Sigmoid colon (tissue), 4 donors: ENCODE measurements at regions not wholly inside any gene's neighbourhood (a gene's known extent, or its start where the extent isn't known, plus 50 kb on each side); places are given as distances from the start of the nearest gene placed in this dataset.

ENCODE experiments used
- POLR2A ChIP-seq, 2 donors: fragments of 450-650 bp; IDR thresholded peaks; one replicate each; pipeline ENCODE4 v1.6.1; 2016; ENCODE audit warnings: antibody characterized with exemption in 2 of 2, mild to moderate bottlenecking in 2 of 2, moderate library complexity in 2 of 2
- POLR2AphosphoS5 ChIP-seq, 4 donors: sonication (generic); formaldehyde crosslinking; IDR thresholded peaks; one replicate each; pipeline ENCODE4 v1.6.1; 2017; ENCODE audit warnings: antibody characterized with exemption in 4 of 4
- TF ChIP-seq, protein P1 (sequence below), 4 experiments: fragments of 450-650 bp in 3 of 4; fragments of 200-600 bp in 1 of 4; IDR thresholded peaks; one replicate each; pipeline ENCODE4 v1.5.1; 2016 to 2019; ENCODE audit warnings: antibody characterized with exemption in 4 of 4, mild to moderate bottlenecking in 3 of 4, moderate library complexity in 2 of 4

DNA sequence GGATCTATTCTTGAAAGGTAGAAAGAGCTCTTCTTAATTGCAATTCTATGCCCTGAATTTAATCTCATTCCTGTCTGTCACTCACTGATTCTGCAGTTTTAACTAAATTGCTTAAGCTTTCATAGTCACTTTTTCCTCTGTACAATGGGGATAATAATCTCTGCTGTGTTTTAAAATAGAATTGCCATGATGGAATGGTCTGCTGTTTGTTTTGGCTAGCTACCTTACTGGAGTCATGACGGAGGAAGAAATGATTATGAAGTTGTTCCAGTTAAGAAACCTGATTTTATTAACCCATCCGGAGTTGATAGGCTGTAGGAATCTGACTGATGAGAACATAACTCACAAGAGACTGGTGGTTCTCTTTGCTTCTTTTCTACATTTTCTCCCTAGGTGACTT, 54.9 kb upstream of the ITM2B start:
- TF ChIP-seq, protein P1, sequence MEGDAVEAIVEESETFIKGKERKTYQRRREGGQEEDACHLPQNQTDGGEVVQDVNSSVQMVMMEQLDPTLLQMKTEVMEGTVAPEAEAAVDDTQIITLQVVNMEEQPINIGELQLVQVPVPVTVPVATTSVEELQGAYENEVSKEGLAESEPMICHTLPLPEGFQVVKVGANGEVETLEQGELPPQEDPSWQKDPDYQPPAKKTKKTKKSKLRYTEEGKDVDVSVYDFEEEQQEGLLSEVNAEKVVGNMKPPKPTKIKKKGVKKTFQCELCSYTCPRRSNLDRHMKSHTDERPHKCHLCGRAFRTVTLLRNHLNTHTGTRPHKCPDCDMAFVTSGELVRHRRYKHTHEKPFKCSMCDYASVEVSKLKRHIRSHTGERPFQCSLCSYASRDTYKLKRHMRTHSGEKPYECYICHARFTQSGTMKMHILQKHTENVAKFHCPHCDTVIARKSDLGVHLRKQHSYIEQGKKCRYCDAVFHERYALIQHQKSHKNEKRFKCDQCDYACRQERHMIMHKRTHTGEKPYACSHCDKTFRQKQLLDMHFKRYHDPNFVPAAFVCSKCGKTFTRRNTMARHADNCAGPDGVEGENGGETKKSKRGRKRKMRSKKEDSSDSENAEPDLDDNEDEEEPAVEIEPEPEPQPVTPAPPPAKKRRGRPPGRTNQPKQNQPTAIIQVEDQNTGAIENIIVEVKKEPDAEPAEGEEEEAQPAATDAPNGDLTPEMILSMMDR (IDR thresholded peaks at IDR 0.05) = no peak
- no peak for TF ChIP-seq POLR2AphosphoS5 (IDR thresholded peaks at IDR 0.05)
- TF ChIP-seq POLR2A (IDR thresholded peaks at IDR 0.05) = no peak
